ENCODE measurements at regions not wholly inside any gene's neighbourhood (a gene's known extent, or its start where the extent isn't known, plus 50 kb on each side); places are given as distances from the start of the nearest gene placed in this dataset.

DNA sequence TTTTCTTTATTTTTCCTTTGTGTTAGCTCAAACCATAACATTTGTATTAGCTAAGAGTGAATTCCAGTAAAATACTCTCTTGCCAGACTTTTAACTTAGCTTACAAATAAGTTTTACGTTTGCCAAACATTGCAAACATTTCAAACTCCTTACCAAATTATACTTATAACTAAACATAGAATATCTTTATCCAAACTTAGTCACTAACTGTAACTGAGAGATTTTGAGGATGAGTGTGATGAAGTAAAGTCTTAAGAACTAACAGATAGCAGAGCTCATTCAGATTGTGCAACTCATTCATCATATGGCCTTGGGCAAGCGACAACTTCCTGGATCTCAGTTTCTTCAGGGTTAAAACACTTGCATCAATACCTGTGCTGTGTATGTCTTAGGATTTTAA, 533.7 kb downstream of the TDRD15 start:
- TF ChIP-seq, protein P1, sequence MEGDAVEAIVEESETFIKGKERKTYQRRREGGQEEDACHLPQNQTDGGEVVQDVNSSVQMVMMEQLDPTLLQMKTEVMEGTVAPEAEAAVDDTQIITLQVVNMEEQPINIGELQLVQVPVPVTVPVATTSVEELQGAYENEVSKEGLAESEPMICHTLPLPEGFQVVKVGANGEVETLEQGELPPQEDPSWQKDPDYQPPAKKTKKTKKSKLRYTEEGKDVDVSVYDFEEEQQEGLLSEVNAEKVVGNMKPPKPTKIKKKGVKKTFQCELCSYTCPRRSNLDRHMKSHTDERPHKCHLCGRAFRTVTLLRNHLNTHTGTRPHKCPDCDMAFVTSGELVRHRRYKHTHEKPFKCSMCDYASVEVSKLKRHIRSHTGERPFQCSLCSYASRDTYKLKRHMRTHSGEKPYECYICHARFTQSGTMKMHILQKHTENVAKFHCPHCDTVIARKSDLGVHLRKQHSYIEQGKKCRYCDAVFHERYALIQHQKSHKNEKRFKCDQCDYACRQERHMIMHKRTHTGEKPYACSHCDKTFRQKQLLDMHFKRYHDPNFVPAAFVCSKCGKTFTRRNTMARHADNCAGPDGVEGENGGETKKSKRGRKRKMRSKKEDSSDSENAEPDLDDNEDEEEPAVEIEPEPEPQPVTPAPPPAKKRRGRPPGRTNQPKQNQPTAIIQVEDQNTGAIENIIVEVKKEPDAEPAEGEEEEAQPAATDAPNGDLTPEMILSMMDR (CRISPR knock-in tag; IDR thresholded peaks at IDR 0.05), result no peak
- TF ChIP-seq KDM5B (CRISPR knock-in tag; IDR thresholded peaks at IDR 0.05; ENCODE audit: borderline replicate concordance) (no peak), SP4 (CRISPR knock-in tag; IDR thresholded peaks at IDR 0.05) (no peak), POLR2AphosphoS5 (IDR thresholded peaks at IDR 0.05; ENCODE audit: low read depth, low read length) (no peak), ZKSCAN1 (IDR thresholded peaks at IDR 0.05; ENCODE audit: low read length) (no peak), GABPA (IDR thresholded peaks at IDR 0.05; ENCODE audit: low read depth, low read length) (no peak), GABPA (CRISPR knock-in tag; IDR thresholded peaks at IDR 0.05; ENCODE audit: low read depth) (no peak)
- TF ChIP-seq, protein P2, sequence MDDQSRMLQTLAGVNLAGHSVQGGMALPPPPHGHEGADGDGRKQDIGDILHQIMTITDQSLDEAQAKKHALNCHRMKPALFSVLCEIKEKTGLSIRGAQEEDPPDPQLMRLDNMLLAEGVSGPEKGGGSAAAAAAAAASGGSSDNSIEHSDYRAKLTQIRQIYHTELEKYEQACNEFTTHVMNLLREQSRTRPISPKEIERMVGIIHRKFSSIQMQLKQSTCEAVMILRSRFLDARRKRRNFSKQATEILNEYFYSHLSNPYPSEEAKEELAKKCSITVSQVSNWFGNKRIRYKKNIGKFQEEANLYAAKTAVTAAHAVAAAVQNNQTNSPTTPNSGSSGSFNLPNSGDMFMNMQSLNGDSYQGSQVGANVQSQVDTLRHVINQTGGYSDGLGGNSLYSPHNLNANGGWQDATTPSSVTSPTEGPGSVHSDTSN (CRISPR knock-in tag; IDR thresholded peaks at IDR 0.05; ENCODE audit: borderline replicate concordance), result no peak
- TF ChIP-seq, protein P3, sequence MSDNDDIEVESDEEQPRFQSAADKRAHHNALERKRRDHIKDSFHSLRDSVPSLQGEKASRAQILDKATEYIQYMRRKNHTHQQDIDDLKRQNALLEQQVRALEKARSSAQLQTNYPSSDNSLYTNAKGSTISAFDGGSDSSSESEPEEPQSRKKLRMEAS (IDR thresholded peaks at IDR 0.05), result no peak
- TF ChIP-seq, protein P4, sequence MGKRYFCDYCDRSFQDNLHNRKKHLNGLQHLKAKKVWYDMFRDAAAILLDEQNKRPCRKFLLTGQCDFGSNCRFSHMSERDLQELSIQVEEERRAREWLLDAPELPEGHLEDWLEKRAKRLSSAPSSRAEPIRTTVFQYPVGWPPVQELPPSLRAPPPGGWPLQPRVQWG (CRISPR knock-in tag; IDR thresholded peaks at IDR 0.05; ENCODE audit: borderline replicate concordance, low read depth), result no peak

All from HepG2 (cell line).